Common myeloid progenitor, CD34-positive (primary cell): ENCODE measurements at regions not wholly inside any gene's neighbourhood (a gene's known extent, or its start where the extent isn't known, plus 50 kb on each side); places are given as distances from the start of the nearest gene placed in this dataset.

ENCODE experiments used
- CTCF ChIA-PET: fragments of 350-600 bp; sonication (Branson Sonifier 250); formaldehyde crosslinking; loops from one replicate; lab custom pipeline; 2021; ENCODE audit warnings: antibody characterized with exemption; lab: Charles Lee
- POLR2A ChIA-PET: fragments of 350-600 bp; sonication (Branson Sonifier 250); formaldehyde crosslinking; loops from one replicate; lab custom pipeline; 2021; ENCODE audit warnings: antibody characterized with exemption; lab: Charles Lee
- DNase-seq, 3 donors: peaks; one replicate each; pipeline versions ENCODE4 v3.0.0 to v3.0.0-alpha.2; 2013
- H3K27ac ChIP-seq, 2 experiments: 1 replicate in 1 of 2; 2 replicates in 1 of 2; pipeline ENCODE4 v1.7.0; 2013; ENCODE audit warnings: inconsistent platforms in 2 of 2, low read length in 2 of 2, mild to moderate bottlenecking in 2 of 2, low read depth in 1 of 2, moderate library complexity in 1 of 2; ENCODE audit not compliant: severe bottlenecking in 2 of 2, insufficient read depth in 1 of 2, poor library complexity in 1 of 2
- H3K27me3 ChIP-seq, 5 experiments: replicated peaks in 2 of 5; 1 replicate in 3 of 5; 2 replicates in 2 of 5; pipeline versions ENCODE4 v1.6.1 to v1.7.0; 2013; ENCODE audit warnings: low read length in 4 of 5, mild to moderate bottlenecking in 2 of 5, moderate library complexity in 2 of 5, inconsistent platforms in 1 of 5; ENCODE audit not compliant: insufficient read depth in 5 of 5, control insufficient read depth in 4 of 5
- H3K36me3 ChIP-seq, 4 experiments: 1 replicate in 2 of 4; 2 replicates in 2 of 4; pipeline versions ENCODE4 v1.6.1 to v1.7.0; 2013; ENCODE audit warnings: low read length in 3 of 4, control low read depth in 1 of 4, mild to moderate bottlenecking in 1 of 4; ENCODE audit not compliant: control insufficient read depth in 4 of 4, insufficient read depth in 4 of 4
- H3K4me1 ChIP-seq, 4 experiments: 1 replicate in 3 of 4; 2 replicates in 1 of 4; pipeline versions ENCODE4 v1.6.1 to v1.7.1; 2013; ENCODE audit warnings: low read length in 3 of 4, mild to moderate bottlenecking in 3 of 4, control low read depth in 1 of 4, inconsistent platforms in 1 of 4, moderate library complexity in 1 of 4; ENCODE audit not compliant: control insufficient read depth in 4 of 4, insufficient read depth in 4 of 4; ENCODE audit errors: control extremely low read depth in 1 of 4
- H3K4me3 ChIP-seq, 7 experiments: 1 replicate in 4 of 7; 2 replicates in 3 of 7; pipeline versions ENCODE4 v1.5.1 to v1.7.0; 2013; ENCODE audit warnings: mild to moderate bottlenecking in 7 of 7, low read length in 6 of 7, moderate library complexity in 6 of 7, inconsistent platforms in 2 of 7, low read depth in 2 of 7, control low read depth in 1 of 7; ENCODE audit not compliant: insufficient read depth in 4 of 7, control insufficient read depth in 1 of 7; ENCODE audit errors: extremely low read depth in 1 of 7
- H3K9me3 ChIP-seq, 5 experiments: 1 replicate in 4 of 5; 2 replicates in 1 of 5; pipeline versions ENCODE4 v1.6.1 to v1.7.1; 2013; ENCODE audit warnings: low read length in 4 of 5, mild to moderate bottlenecking in 2 of 5, inconsistent platforms in 1 of 5, low read depth in 1 of 5, moderate library complexity in 1 of 5; ENCODE audit not compliant: control insufficient read depth in 4 of 5, insufficient read depth in 2 of 5; ENCODE audit errors: control extremely low read depth in 1 of 5
- whole genome bisulfite sequencing: methylation state at CpG from one replicate; pipeline ENCODE4 v1.1.5; 2013; ENCODE audit not compliant: insufficient coverage; 5-methylcytosine and 5-hydroxymethylcytosine counted together

DNA sequence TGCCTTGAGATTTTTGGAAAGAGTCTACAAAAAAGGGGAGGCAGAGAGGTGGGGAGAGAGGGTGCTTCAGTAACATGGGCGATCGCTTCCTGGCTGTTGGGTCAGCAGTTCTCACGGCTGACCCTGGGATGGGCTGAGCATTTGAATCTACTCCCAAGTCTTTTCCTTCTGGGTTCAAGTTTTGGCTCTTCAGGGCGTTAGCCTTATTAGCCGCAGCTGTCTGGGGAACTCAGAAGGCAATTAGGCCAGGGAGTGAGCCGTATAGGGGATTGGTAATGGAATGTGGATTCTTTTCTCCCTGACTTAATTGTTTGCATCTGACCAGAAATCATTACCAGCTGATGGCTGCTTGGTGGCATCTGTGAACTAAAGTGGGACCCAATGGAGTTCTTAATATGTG is 250.5 kb upstream of the SKOR2 start:
- 80% methylated on average over 1 of the region's 6 CpGs for WGBS
- Histone ChIP-seq H3K9me3 (no peaks in the 10 kb centered on the region), H3K27me3 (peaks cover 0 to 2% (median 0%) of the 10 kb centered on the region in 5 experiments), H3K27ac (no peak overlapping the region), H3K4me3 (no peak overlapping the region), H3K36me3 (no peaks in the 10 kb centered on the region), H3K4me1 (no peaks in the 10 kb centered on the region)
- ChIA-PET POLR2A (no interaction called here), CTCF (no interaction called here)
- DNase-seq = no peak

DNA sequence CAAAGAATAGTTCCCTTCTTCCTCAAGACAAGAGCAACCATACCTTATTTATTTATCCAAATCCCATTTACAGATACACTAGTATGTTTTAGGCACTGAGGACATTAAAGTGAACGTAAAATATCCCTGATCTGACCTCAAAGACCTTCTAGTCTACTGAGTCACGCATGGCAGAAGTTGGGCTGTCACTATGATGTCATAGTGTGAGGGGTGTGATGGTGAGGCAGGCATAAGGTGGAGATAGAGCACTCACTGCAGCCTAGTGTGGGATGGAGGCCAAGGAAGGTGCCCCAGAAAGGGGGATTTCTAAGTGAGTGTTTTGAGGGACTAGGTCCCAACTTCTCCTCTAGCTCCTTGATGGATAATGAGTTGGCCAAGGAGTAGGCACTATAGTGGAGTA is 249.5 kb upstream of the SKOR2 start:
- H3K4me3 ChIP-seq = no peak overlapping the region
- no peaks in the 10 kb centered on the region for H3K36me3 ChIP-seq
- ChIA-PET CTCF (no interaction called here), POLR2A (no interaction called here)
- no CpG with 5 or more reads among the region's 2 CpGs for WGBS
- H3K4me1 ChIP-seq = no peaks in the 10 kb centered on the region
- H3K9me3 ChIP-seq = no peaks in the 10 kb centered on the region
- H3K27me3 ChIP-seq = peaks cover 0 to 2% (median 0%) of the 10 kb centered on the region in 5 experiments
- DNase-seq = no peak
- no peak overlapping the region for H3K27ac ChIP-seq

DNA sequence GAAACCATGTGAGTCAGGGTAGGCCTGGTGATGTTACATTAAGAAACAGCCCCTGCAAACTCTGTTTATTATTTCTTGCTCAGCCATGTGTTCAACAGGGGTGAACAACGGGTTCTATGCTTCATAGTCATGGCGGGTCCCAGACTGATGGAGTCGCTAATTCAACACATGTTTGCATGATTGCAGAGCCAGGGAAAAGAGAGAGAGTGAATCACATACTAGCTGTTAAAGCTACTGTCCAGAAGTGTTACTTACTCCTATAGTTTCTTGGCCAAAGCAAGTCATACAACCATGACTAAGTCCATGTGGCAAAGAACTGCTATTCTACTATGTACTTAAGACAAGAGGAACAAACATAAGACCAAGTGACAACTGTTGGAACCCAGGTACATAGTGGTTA is 241.2 kb upstream of the SKOR2 start:
- no peaks in the 10 kb centered on the region for H3K36me3 ChIP-seq
- 94% methylated on average over 2 of the region's 3 CpGs for WGBS
- DNase-seq = no peak
- no peaks in the 10 kb centered on the region for H3K4me1 ChIP-seq
- H3K4me3 ChIP-seq = no peak overlapping the region
- peaks cover 0 to 2% (median 0%) of the 10 kb centered on the region in 5 experiments for H3K27me3 ChIP-seq
- ChIA-PET POLR2A (no interaction called here), CTCF (no interaction called here)
- H3K9me3 ChIP-seq = no peaks in the 10 kb centered on the region
- H3K27ac ChIP-seq = no peak overlapping the region

DNA sequence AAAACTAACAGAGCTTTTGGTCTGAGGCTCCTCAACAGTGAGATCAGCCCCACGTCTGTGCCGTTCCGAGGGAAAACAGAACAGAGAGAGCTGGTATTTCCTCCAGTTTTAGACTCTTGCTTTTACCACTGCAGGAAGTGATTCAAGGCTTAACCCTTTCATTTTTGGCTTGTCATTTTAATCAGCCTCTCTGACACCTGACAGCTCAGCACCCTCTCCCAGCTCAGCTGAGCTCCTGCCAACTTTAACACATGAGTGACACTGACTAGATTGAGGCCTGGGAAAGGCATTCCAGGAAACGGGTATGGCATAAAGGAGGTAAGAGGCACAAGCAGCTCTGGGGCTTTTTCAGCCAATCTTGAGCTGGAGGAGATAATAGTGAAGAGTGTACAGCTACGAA is 239.4 kb upstream of the SKOR2 start:
- H3K9me3 ChIP-seq = no peaks in the 10 kb centered on the region
- ChIA-PET CTCF (no interaction called here), POLR2A (no interaction called here)
- H3K36me3 ChIP-seq = no peaks in the 10 kb centered on the region
- H3K4me3 ChIP-seq = no peak overlapping the region
- H3K27ac ChIP-seq = no peak overlapping the region
- DNase-seq = no peak
- peaks cover 0 to 2% (median 0%) of the 10 kb centered on the region in 5 experiments for H3K27me3 ChIP-seq
- H3K4me1 ChIP-seq = no peaks in the 10 kb centered on the region
- WGBS = 21% methylated on average over 4 of the region's 5 CpGs

DNA sequence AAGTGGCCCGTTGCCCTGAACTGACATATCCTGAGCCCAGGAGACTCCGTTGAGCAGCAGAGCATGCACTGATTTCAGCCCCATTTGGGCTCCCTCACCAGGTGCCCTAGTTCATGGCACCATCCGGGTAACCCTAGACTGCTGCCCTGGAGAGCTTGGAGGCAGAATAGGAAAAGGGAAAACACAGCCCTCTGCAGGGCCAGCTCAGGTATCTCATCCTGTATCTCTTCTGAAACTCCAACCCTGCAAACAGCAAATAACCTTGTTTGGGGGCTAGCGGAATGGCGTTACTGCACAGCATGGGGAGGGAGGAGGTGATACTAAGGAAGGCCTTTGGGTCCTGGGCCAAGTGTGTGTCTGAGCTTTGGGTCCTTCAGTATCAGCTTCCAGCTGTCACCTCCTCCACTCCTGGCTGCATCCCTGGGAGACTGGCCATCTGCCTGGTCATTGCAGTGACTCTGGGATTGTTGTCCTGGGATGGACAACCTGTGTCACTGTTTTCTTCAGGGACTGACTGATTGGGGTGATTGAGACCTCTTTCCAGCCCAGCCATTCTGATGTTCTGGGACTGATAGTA is 233.8 kb upstream of the SKOR2 start:
- WGBS = 84% methylated on average over 4 of the region's 5 CpGs
- ChIA-PET CTCF (no interaction called here), POLR2A (no interaction called here)
- DNase-seq = no peak
- H3K27me3 ChIP-seq = peaks cover 0 to 7% (median 0%) of the 10 kb centered on the region in 5 experiments
- H3K36me3 ChIP-seq = no peaks in the 10 kb centered on the region
- no peak overlapping the region for H3K27ac ChIP-seq
- H3K9me3 ChIP-seq = no peaks in the 10 kb centered on the region
- H3K4me3 ChIP-seq = no peak overlapping the region
- H3K4me1 ChIP-seq = no peaks in the 10 kb centered on the region

DNA sequence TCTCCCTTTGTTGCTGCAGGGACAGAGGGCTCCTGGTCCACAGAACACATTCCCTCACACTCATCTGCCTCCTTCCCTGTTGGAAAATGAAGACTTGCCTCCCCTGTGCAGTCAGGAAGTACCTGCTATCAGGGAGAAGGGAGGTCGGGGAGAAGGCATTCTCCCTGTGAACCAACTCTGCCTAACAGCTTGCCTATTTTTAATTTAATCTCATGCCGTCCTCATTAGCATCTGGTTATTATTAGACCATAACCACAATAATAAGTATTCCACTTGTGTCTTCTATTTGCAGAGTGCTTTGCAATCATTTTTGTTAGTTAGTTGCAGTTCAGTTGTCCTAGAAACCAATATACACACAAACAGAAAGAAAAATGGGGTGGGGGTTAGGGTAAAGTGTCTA is 232.6 kb upstream of the SKOR2 start:
- Histone ChIP-seq H3K36me3 (no peaks in the 10 kb centered on the region), H3K27me3 (peaks cover 0 to 7% (median 0%) of the 10 kb centered on the region in 5 experiments), H3K4me3 (no peak overlapping the region), H3K27ac (no peak overlapping the region), H3K9me3 (no peaks in the 10 kb centered on the region), H3K4me1 (no peaks in the 10 kb centered on the region)
- CTCF ChIA-PET = interaction anchor here (0.6 kb wide), 1 partner anchor 74 kb away, joined by 3 read pairs; no protein-coding TSS in a partner anchor
- WGBS = no CpG with 5 or more reads among the region's 2 CpGs
- POLR2A ChIA-PET = no interaction called here
- no peak for DNase-seq

DNA sequence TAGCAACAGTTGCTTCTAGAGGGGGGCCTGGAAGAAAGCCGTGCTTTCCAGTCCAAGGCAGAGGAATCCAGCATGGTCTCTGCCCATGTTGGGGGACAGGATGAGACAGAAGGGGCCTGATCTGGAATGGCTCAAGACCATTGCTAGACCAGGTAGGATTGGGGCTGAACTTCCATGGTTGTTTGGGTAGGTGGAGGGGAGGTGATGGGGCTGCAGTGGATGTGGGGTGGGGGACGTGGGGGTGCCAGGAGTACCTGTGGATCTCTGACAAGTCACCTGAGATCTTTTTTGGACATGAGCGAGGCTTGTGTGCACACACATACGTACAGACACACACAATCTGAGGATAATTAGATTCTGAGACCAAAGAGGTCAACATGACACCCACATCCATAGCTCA is 228.7 kb upstream of the SKOR2 start:
- CTCF ChIA-PET = no interaction called here
- Histone ChIP-seq H3K9me3 (no peaks in the 10 kb centered on the region), H3K4me1 (no peaks in the 10 kb centered on the region)

More for the DNA sequence above, 228.7 kb upstream of the SKOR2 start:
- POLR2A ChIA-PET = no interaction called here
- no peak for DNase-seq
- Histone ChIP-seq H3K36me3 (no peaks in the 10 kb centered on the region), H3K27me3 (peaks cover 0 to 5% (median under 1%) of the 10 kb centered on the region in 5 experiments), H3K4me3 (no peak overlapping the region), H3K27ac (no peak overlapping the region)
- 100% methylated on average over 3 of the region's 4 CpGs for WGBS
